AG09319 (cell line): ENCODE measurements at regions not wholly inside any gene's neighbourhood (a gene's known extent, or its start where the extent isn't known, plus 50 kb on each side); places are given as distances from the start of the nearest gene placed in this dataset.

ENCODE experiments used
- DNase-seq: peaks from one replicate; pipeline ENCODE4 v3.0.0-alpha.2; 2010; ENCODE audit warnings: low read depth; ENCODE audit errors: extremely low read depth
- CTCF ChIP-seq: IDR thresholded peaks from 2 replicates; pipeline ENCODE4 v1.5.1; 2011; ENCODE audit warnings: low read depth, mild to moderate bottlenecking, inconsistent platforms, low read length, moderate library complexity

GRCh38 chr4:27930976-27931375 is 1070.3 kb downstream of the STIM2 start:
- no peak for DNase-seq
- TF ChIP-seq CTCF, result no peak

GRCh38 chr4:27931584-27931983 is 1070.9 kb downstream of the STIM2 start:
- no peak for TF ChIP-seq CTCF
- DNase-seq, result no peak

- no peak for DNase-seq
- no peak for TF ChIP-seq CTCF
Observed at GRCh38 chr4:27934871-27935270, 1074.2 kb downstream of the STIM2 start.

- no peak for DNase-seq
- TF ChIP-seq CTCF, result no peak
Observed at GRCh38 chr4:27946799-27947198, 1086.2 kb downstream of the STIM2 start.

- TF ChIP-seq CTCF, result no peak
- DNase-seq, result no peak
Observed at GRCh38 chr4:27947302-27947701, 1086.7 kb downstream of the STIM2 start.

GRCh38 chr4:27964095-27964494 is 1103.5 kb downstream of the STIM2 start:
- TF ChIP-seq CTCF, result no peak

GRCh38 chr4:27966664-27967063 is 1106.0 kb downstream of the STIM2 start:
- no peak for TF ChIP-seq CTCF
- DNase-seq, result no peak

More at GRCh38 chr4:27964095-27964494, 1103.5 kb downstream of the STIM2 start:
- no peak for DNase-seq

- no peak for TF ChIP-seq CTCF
- no peak for DNase-seq
Observed at GRCh38 chr4:27973056-27973455, 1112.4 kb downstream of the STIM2 start.
